ENCODE measurements at regions not wholly inside any gene's neighbourhood (a gene's known extent, or its start where the extent isn't known, plus 50 kb on each side); places are given as distances from the start of the nearest gene placed in this dataset.

GRCh38 chr4:43332052-43332425 is 439.5 kb downstream of the GRXCR1 start:
- no peak for DNase-seq (ENCODE audit: extremely low read depth in 1 of 11, low read depth in 9 of 11, low spot score in 4 of 11)

- no peak for DNase-seq (ENCODE audit: extremely low read depth in 1 of 11, low read depth in 9 of 11, low spot score in 4 of 11)
Observed at GRCh38 chr4:43337707-43338106, 445.2 kb downstream of the GRXCR1 start.

- no peak for DNase-seq (ENCODE audit: extremely low read depth in 1 of 11, low read depth in 9 of 11, low spot score in 4 of 11)
Observed at GRCh38 chr4:43339435-43339834, 446.9 kb downstream of the GRXCR1 start.

GRCh38 chr4:43341741-43342140 is 449.2 kb downstream of the GRXCR1 start:
- DNase-seq (ENCODE audit: extremely low read depth in 1 of 11, low read depth in 9 of 11, low spot score in 4 of 11) = no peak

DNA sequence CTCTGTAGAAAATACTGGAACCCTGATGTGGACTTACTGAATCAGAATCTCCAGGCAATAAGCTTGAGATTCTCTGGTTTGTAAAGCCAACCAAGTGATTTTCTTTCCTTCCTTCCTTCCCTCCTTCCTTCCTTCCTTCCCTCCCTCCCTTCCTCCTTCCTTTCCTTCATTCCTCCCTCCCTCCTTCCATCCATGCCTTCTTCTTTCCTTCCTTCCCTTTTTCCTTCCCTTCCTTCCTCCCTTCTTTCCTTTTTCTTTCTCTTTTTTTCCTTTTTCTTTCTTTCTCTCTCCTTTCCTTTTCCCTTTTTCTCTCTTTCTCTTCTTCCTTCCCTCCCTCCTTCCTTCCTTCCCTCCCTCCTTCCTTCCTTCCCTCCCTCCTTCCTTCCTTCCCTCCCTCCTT is 450.8 kb downstream of the GRXCR1 start:
- no peak for DNase-seq (ENCODE audit: extremely low read depth in 1 of 11, low read depth in 9 of 11, low spot score in 4 of 11)

DNA sequence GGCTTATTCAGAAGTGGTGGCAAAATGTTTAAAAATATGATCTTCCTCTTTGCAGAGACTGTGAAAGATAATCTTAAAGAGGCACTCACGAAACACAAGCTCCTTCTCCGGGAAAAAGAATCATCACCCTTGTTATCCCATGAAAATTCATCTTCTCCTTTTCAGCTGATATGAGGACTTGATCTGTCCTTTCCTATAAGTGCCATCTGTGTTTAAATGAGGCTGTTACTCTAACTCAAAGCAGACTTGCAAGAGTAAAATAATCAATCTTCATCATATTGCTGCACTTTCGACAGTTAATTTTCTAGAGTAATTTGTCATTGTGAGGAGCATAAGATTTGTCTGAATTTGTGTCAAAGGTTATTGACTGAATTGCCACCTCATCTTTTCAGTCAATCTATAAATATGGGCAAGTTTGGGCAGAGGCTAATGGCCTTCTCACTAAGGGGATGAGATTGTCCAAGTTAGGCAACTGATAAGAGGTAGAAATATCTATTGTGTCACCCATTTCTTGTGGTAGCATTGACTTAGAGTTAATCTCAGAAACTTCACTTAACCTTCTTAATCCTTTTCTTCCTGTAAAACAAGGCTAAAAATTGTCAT is 452.9 kb downstream of the GRXCR1 start:
- DNase-seq (ENCODE audit: extremely low read depth in 1 of 11, low read depth in 9 of 11, low spot score in 4 of 11) = no peak

GRCh38 chr4:43348591-43348990 is 456.1 kb downstream of the GRXCR1 start:
- no peak for DNase-seq (ENCODE audit: extremely low read depth in 1 of 11, low read depth in 9 of 11, low spot score in 4 of 11)

GRCh38 chr4:43351970-43352806 is 459.7 kb downstream of the GRXCR1 start:
- DNase-seq (ENCODE audit: extremely low read depth in 1 of 11, low read depth in 9 of 11, low spot score in 4 of 11) = no peak

DNA sequence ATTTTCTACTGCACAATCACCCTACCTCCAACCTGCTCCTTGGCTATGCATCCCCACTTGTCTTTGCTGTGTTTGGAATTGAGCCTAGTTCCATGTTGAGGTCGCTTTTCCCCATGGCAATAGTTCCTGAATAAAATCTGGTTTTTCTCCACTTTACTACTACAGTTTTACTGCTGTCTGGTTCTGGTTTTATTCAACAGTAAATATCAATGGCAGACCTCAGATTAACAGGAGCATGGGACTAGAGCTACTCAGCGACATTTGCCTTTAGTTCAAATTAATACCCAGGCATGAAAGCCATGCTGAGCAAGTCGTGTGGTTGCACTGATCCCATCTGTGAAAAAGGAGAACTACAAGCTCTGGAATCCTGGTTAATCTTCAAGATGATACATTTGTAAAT is 460.3 kb downstream of the GRXCR1 start:
- DNase-seq (ENCODE audit: extremely low read depth in 1 of 11, low read depth in 9 of 11, low spot score in 4 of 11) = no peak

GRCh38 chr4:43353552-43353951 is 461.0 kb downstream of the GRXCR1 start:
- DNase-seq (ENCODE audit: extremely low read depth in 1 of 11, low read depth in 9 of 11, low spot score in 4 of 11) = no peak

DNA sequence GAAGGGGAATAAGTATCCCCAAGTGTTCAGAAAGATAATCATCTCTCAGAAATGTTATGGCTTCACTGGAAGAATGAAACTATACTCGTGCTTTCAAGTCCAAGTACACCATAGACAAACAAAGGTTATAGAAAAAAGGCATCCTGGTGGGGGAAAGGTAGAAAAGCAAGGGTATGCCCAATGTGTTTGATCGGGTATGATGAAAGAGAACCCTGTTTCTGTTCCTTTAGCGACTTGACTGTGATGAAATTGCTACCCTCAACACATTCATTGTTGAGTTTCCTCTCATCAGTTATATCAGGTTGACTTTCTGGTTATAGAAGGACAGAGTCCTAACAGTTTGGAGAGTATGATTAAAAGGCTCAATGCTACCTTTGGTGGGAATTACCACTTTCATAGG is 464.3 kb downstream of the GRXCR1 start:
- no peak for DNase-seq (ENCODE audit: extremely low read depth in 1 of 11, low read depth in 9 of 11, low spot score in 4 of 11)

- DNase-seq (ENCODE audit: extremely low read depth in 1 of 11, low read depth in 9 of 11, low spot score in 4 of 11) = no peak
Observed at GRCh38 chr4:43357252-43357974, 464.9 kb downstream of the GRXCR1 start.

DNA sequence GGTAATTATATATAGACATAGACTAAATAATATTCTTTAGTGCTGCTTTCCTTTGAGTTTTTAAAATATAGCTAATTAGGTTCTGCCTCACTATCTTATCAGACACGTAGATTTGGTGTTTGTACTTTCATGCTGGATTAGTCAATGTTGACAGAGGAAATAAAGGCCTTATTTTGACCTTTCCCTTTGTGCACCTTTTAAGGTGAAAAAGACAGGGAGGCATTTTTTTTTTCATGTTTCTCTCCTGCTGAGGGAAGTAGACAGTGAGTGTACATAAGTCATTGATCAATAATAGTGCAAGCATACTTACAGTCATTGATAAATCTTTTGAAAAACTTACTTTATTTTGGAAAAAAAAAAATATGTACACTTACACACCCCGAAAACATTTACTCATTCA is 467.8 kb downstream of the GRXCR1 start:
- DNase-seq (ENCODE audit: extremely low read depth in 1 of 11, low read depth in 9 of 11, low spot score in 4 of 11) = no peak

- no peak for DNase-seq (ENCODE audit: extremely low read depth in 1 of 11, low read depth in 9 of 11, low spot score in 4 of 11)
Observed at GRCh38 chr4:43362875-43363636, 470.5 kb downstream of the GRXCR1 start.

DNA sequence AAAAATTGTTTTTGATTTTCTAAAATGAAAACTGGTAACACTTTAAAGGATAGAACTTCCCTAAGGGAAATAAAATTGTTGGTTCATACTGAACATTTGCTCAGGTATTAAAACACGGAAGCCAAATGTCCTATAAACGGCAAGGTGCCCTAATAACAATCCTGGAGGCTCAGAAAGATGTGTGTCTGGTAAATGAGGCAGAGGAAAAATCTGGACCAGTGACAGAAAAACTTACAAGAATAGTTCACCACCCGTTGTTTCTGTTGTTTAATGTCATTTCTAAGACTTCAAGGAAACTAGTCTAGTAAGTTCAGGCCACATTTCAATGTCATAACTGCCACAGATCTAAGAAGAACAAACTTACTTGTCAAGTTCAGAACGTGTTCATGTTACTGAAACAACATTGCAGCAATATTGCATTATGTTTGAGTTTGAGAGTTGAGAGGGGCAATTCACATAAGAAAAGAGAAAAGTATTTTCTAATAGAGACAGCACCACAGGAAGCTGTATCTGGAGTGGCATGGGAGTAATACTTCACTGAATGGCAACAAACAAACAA is 476.6 kb downstream of the GRXCR1 start:
- DNase-seq (ENCODE audit: extremely low read depth in 1 of 11, low read depth in 9 of 11, low spot score in 4 of 11) = no peak

- DNase-seq (ENCODE audit: extremely low read depth in 1 of 11, low read depth in 9 of 11, low spot score in 4 of 11) = no peak
Observed at GRCh38 chr4:43373201-43373600, 480.7 kb downstream of the GRXCR1 start.

GRCh38 chr4:43374216-43374751 is 481.8 kb downstream of the GRXCR1 start:
- no peak for DNase-seq (ENCODE audit: extremely low read depth in 1 of 11, low read depth in 9 of 11, low spot score in 4 of 11)

- DNase-seq (ENCODE audit: extremely low read depth in 1 of 11, low read depth in 9 of 11, low spot score in 4 of 11) = no peak
Observed at GRCh38 chr4:43379016-43379415, 486.5 kb downstream of the GRXCR1 start.

DNA sequence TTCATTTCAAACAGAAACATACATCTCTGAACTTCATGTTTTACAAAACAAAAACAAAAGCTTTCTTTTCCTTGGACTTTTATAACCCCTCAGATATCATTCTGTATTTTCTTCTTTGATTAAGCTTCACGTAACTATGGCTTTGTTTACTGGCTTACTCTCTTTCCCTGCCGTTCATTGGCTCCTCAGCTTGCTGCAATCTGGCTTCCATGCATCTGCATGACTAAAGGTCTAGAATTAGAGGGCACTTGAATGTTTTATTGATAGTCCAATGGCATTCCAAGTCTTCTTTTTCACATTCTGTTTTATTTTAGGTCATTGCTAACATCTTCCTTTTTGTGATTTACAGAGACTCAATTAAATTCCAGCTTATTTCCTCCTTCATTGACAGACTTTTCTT is 487.6 kb downstream of the GRXCR1 start:
- DNase-seq (ENCODE audit: extremely low read depth in 1 of 11, low read depth in 9 of 11, low spot score in 4 of 11) = no peak
